Psoas muscle (tissue), 7 donors: ENCODE measurements at regions not wholly inside any gene's neighbourhood (a gene's known extent, or its start where the extent isn't known, plus 50 kb on each side); places are given as distances from the start of the nearest gene placed in this dataset.

Experiments used
- ATAC-seq, 4 donors: fragments of 200-7000 bp; cut with Tn5 transposase; one replicate each; pipeline ENCODE4 v1.9.1; 2020; ENCODE audit warnings: moderate library complexity in 3 of 4, mild to moderate bottlenecking in 2 of 4
- DNase-seq, 2 donors: peaks; one replicate each; pipeline ENCODE4 v3.0.0-alpha.2; 2020
- H3K27ac ChIP-seq: fragments of 200-600 bp; one replicate; pipeline ENCODE4 v1.8.0; 2022
- H3K27me3 ChIP-seq, 3 donors: fragments of 200-600 bp in 1 of 3; one replicate each; pipeline versions ENCODE4 v1.6.1 to v1.8.0; 2013 to 2022; ENCODE audit warnings: low read length in 2 of 3, mild to moderate bottlenecking in 2 of 3, moderate library complexity in 1 of 3; ENCODE audit not compliant: insufficient read depth in 3 of 3
- H3K36me3 ChIP-seq, 2 donors: fragments of 200-600 bp in 1 of 2; one replicate each; pipeline versions ENCODE4 v1.6.1 to v1.8.0; 2013 to 2022; ENCODE audit warnings: low read depth in 1 of 2, mild to moderate bottlenecking in 1 of 2, moderate library complexity in 1 of 2; ENCODE audit not compliant: insufficient read depth in 1 of 2
- H3K4me1 ChIP-seq: fragments of 200-600 bp; one replicate; pipeline ENCODE4 v1.8.0; 2022
- H3K4me3 ChIP-seq: fragments of 200-600 bp; one replicate; pipeline ENCODE4 v1.8.0; 2022; ENCODE audit warnings: mild to moderate bottlenecking
- H3K9me3 ChIP-seq: fragments of 200-600 bp; one replicate; pipeline ENCODE4 v1.8.0; 2022
- WGBS, 3 donors: extraction: QIAGEN DNeasy Blood & Tissue Kit; methylation state at CpG; one replicate each; pipeline versions ENCODE4 v1.1.6 to v1.1.7; 2013; 5-methylcytosine and 5-hydroxymethylcytosine counted together
- intact Hi-C, 2 donors: fragments of 100-400 bp; cut with DNase I; formaldehyde crosslinking; loops; one replicate each; pipeline versions ENCODE4 v1.11.0 to v1.14.2; 2022
- TF ChIP-seq, protein P1 (sequence below): fragments of 200-600 bp; IDR thresholded peaks from one replicate; pipeline ENCODE4 v1.8.0; 2022; ENCODE audit warnings: antibody characterized with exemption
- donor health status: healthy with polysubstance abuse.
- donor health status: DM: no; HTN: no; CAD: no; lungs with moderate emphysema.
- donor health status: Bipolar disorder and iron deficiency.
- donor health status: healthy.
- donor health status: DM: yes; HTN: yes; CAD: no.
- donor health status: DM: no; HTN: no; CAD: no.
- donor health status: DM: yes; HTN: yes; CAD: no.

DNA sequence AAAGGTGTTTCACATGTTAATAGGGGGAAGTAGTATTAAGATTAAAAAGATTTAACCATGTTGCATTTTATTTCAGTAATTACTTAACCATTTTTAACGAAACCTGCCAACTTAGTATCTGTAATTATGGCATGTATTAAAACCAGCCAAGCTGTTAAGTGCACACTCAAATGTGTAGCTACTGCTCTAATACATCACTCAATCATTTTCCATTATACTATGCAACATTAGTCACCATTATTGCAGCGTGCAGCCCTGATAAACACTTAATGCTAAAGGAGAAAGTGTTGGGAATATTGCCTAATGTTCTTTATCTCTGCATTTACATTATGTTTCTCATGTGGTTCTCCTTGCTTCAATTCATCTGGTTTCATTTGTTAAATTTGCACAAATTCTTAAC lies 745.9 kb upstream of the FAM98A start:
- intact Hi-C loops = no loop called here
- Histone ChIP-seq H3K4me1 (no peaks in the 10 kb centered on the region), H3K4me3 (no peak overlapping the region), H3K36me3 (no peaks in the 10 kb centered on the region), H3K9me3 (no peaks in the 10 kb centered on the region), H3K27ac (no peak overlapping the region), H3K27me3 (no peaks in the 10 kb centered on the region)
- 78 to 84% (median 80%) methylated on average over 2 of the region's 2 CpGs for WGBS, 3 donors
- TF ChIP-seq, protein P1, sequence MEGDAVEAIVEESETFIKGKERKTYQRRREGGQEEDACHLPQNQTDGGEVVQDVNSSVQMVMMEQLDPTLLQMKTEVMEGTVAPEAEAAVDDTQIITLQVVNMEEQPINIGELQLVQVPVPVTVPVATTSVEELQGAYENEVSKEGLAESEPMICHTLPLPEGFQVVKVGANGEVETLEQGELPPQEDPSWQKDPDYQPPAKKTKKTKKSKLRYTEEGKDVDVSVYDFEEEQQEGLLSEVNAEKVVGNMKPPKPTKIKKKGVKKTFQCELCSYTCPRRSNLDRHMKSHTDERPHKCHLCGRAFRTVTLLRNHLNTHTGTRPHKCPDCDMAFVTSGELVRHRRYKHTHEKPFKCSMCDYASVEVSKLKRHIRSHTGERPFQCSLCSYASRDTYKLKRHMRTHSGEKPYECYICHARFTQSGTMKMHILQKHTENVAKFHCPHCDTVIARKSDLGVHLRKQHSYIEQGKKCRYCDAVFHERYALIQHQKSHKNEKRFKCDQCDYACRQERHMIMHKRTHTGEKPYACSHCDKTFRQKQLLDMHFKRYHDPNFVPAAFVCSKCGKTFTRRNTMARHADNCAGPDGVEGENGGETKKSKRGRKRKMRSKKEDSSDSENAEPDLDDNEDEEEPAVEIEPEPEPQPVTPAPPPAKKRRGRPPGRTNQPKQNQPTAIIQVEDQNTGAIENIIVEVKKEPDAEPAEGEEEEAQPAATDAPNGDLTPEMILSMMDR = no peak
- ATAC-seq (no peak), DNase-seq (no peak)

DNA sequence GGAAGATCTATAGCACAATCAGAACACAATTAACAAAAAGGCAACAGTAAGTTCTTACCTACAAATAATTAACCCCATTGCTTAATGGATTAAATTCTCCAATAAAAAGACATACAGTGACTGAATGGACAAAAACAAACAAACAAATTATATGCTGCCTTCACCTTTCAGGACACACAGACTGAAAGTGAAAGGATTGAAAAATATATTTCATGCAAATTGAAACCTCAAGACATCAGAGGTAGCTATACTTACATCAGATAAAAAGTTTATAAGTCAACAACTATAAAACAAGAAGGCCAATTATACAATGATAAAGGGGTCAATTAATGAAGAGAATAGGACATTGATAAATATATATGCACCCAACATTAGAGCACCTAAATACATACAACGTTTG lies 741.2 kb upstream of the FAM98A start:
- ATAC-seq = no peak
- H3K9me3 ChIP-seq = no peaks in the 10 kb centered on the region
- TF ChIP-seq, protein P1 = no peak
- no peak overlapping the region for H3K4me3 ChIP-seq
- intact Hi-C loops = no loop called here
- no peak for DNase-seq
- no peak overlapping the region for H3K27ac ChIP-seq
- no peaks in the 10 kb centered on the region for H3K36me3 ChIP-seq
- H3K27me3 ChIP-seq = no peaks in the 10 kb centered on the region
- WGBS, 3 donors = 65 to 80% (median 74%) methylated on average over 1 of the region's 1 CpG
- H3K4me1 ChIP-seq = no peaks in the 10 kb centered on the region

DNA sequence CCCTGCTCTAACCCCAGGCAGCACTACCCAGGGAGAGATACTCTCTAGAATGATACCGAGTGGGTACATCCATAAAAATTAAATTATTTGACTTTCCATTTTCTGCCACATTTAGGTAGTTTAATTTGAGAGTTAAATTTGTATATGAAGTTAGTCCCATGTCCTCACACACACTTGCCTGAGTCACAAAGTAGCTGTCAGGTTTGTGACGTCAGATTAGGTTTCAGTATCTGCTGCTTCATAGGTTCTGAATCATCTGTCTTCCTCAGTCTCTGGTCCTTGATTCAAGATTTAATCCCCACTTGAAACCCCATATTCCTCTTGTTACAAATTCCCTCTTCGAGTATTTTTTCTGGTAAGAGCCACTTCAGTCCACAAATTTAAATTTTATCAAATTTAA lies 738.6 kb upstream of the FAM98A start:
- H3K36me3 ChIP-seq = no peaks in the 10 kb centered on the region
- H3K27me3 ChIP-seq = no peaks in the 10 kb centered on the region
- 79 to 85% (median 79%) methylated on average over 3 of the region's 3 CpGs for WGBS, 3 donors
- no peaks in the 10 kb centered on the region for H3K9me3 ChIP-seq
- ATAC-seq (no peak), DNase-seq (no peak)
- intact Hi-C loops = no loop called here
- H3K4me1 ChIP-seq = no peaks in the 10 kb centered on the region
- TF ChIP-seq, protein P1 = no peak
- no peak overlapping the region for H3K4me3 ChIP-seq
- H3K27ac ChIP-seq = no peak overlapping the region

DNA sequence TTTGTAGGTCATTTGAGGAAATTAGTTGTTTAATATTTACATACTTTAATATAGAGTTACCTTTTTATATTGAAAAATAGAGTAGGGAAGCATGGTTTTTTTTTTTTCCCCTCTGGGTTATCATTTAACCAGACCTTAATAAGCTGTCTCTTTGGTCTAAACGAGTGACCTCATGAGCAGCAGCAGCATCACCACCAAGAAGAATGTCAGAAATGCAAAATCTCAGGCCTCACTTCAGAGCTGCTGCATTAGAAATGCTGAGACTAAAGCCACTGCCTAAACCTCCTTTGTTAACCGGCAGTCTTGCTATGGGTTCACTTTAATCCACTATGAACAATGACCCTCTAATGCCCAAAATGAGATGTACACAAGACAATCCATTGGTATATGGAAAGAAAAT lies 733.7 kb upstream of the FAM98A start:
- Histone ChIP-seq H3K9me3 (no peaks in the 10 kb centered on the region), H3K4me1 (no peaks in the 10 kb centered on the region), H3K4me3 (no peak overlapping the region), H3K36me3 (no peaks in the 10 kb centered on the region), H3K27ac (no peak overlapping the region), H3K27me3 (no peaks in the 10 kb centered on the region)
- DNase-seq = no peak
- no peak for ATAC-seq
- WGBS, 3 donors = 66 to 80% (median 72%) methylated on average over 2 of the region's 2 CpGs
- TF ChIP-seq, protein P1 = no peak
- intact Hi-C loops = no loop called here

DNA sequence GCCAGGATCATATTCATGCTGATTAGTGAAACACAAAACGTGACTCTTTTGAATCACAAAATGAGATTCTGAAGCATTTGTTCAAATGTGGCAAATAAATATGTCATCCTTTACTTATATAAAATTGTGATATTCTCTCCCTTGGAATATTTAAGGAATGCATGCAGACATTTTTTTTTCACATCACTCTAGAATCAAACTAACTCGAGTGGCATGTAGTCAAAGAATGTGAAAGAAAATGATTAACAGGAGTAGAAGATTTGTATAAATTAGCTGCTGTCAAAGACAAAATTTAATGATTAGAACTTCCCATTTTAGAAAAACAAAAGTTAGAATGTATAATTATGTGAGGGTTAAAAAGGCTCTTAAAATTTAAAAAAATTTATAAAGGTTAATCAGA lies 721.0 kb upstream of the FAM98A start:
- ATAC-seq = no peak
- no peak for DNase-seq
- H3K27me3 ChIP-seq = no peaks in the 10 kb centered on the region

More for the DNA sequence above, 721.0 kb upstream of the FAM98A start:
- Histone ChIP-seq H3K4me1 (no peaks in the 10 kb centered on the region), H3K36me3 (no peaks in the 10 kb centered on the region), H3K27ac (no peak overlapping the region), H3K9me3 (no peaks in the 10 kb centered on the region), H3K4me3 (no peak overlapping the region)
- WGBS, 3 donors = 52 to 69% (median 58%) methylated on average over 2 of the region's 2 CpGs
- TF ChIP-seq, protein P1 = no peak
- intact Hi-C loops = no loop called here
